Coronary artery (tissue), 2 donors: ENCODE measurements at regions not wholly inside any gene's neighbourhood (a gene's known extent, or its start where the extent isn't known, plus 50 kb on each side); places are given as distances from the start of the nearest gene placed in this dataset.
"Not testable (repeated sequence)": the region's sequence is repeated elsewhere in the genome, so short reads cannot be mapped to it uniquely, and the experiment has no call there.

ENCODE experiments used
- DNase-seq: peaks from one replicate; pipeline ENCODE4 v3.0.0-alpha.2; 2017; ENCODE audit warnings: low spot score
- H3K27ac ChIP-seq, 2 donors: fragments of 200-600 bp; sonication (generic); one replicate each; pipeline ENCODE4 v1.5.1; 2016 to 2019
- H3K4me3 ChIP-seq: fragments of 200-600 bp; sonication (generic); 2 replicates; pipeline ENCODE4 v1.5.1; 2016; ENCODE audit warnings: mild to moderate bottlenecking, moderate library complexity
- CTCF ChIP-seq: fragments of 200-600 bp; sonication (generic); IDR thresholded peaks from one replicate; pipeline ENCODE4 v1.5.1; 2019; ENCODE audit warnings: antibody characterized with exemption

DNA sequence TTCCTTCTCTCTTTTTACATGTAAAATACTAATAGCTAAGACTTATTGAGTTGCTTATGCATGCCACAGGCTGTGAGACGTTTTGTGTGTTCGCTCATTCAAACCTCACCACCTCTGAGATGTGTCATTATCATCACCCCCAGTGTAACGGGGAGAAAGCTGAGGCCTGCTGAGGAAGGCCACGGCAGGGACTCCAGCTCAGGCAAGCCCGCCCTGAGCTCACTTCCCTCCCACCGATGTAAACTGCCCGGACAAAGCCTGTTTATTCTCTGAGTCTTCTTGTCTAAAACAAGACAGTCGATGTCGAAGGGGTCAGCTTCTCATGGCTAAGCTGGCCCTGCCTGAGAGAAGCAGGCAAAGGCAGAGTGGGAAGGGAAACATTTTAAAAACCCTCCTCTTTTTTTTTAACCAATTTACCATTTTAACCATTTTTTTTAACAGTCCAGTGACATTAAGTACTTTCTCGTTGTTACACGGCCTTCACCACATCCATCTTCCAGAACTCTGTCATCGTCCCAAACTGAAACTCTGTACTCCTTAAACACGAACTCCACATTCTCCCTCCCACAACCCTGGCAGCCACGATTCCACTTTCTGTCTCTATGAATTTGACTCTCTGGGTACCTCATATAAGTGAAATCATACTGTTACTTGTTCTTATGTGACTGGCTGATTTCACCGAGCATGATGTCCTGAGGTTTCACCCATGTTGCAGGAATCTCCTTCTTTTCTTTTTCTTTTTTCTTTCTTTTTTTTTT lies 204.8 kb upstream of the GALNT2 start:
- TF ChIP-seq CTCF, result no peak
- Histone ChIP-seq H3K27ac (no peak overlapping the region), H3K4me3 (no peak overlapping the region)
- no peak for DNase-seq

DNA sequence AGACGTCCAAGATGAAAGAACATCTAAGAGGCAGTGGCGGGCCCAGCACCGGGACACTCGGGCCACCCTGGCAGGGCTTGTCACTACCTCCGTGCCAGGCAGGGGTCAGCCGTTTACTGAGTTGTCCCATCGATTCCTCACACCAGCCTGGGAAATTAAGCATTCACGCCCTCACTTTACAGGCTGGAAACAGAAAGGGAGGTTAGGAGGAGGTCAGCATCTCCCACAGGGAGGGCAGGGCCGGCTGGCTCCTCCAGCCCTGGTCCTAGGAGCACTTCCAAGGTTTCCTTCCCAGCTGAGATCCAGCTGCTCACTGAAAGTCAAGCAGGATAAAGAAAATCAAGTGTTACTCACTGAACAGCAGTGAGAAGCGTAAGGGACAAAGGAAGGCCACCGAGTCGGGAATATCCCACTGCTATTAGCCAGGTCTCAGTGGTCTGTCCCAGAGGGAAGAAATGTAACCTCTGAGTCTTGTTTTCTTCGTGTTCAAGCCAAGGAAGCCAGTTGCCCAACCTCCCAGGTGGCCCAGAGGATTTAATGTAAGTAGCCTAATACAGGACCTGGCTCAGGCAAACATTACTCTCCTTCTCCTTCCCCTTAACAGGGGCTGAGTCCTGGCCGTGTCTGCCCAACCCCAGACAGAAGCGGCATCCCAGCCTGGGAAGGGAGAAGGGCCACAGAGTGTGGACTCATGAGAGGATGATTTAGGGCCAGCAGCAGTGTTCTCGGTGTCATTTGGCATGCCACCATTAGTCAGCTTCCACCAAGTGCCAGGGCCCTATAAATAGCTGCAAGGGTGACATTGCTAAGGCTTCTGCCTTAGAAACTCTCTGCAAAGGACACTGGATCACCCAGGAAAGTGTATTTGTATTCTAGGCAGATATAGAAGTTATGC lies 203.1 kb upstream of the GALNT2 start:
- Histone ChIP-seq H3K27ac (no peak overlapping the region), H3K4me3 (no peak overlapping the region)
- no peak for TF ChIP-seq CTCF
- DNase-seq, result no peak

GRCh38 chr1:229864686-229865230 lies 202.3 kb upstream of the GALNT2 start:
- TF ChIP-seq CTCF, result no peak
- no peak overlapping the region for H3K4me3 ChIP-seq
- no peak for DNase-seq
- H3K27ac ChIP-seq, result no peak overlapping the region

DNA sequence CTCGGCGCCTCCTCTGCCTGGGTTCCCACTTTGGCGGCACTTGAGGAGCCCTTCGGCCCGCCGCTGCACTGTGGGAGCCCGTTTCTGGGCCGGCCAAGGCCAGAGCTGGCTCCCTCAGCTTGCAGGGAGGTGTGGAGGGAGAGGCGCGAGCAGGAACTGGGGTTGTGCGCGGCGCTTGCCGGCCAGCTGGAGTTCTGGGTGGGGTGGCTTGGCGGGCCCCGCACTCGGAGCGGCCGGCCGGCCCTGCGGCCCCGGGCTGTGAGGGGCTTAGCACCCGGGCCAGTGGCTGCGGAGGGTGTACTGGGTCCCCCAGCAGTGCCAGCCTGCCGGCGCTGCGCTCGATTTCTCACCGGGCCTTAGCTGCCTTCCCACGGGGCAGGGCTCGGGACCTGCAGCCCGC lies 201.7 kb upstream of the GALNT2 start:
- not testable (repeated sequence) for H3K4me3 ChIP-seq, DNase-seq, H3K27ac ChIP-seq

GRCh38 chr1:229867726-229868125 lies 199.3 kb upstream of the GALNT2 start:
- TF ChIP-seq CTCF, result no peak
- no peak for DNase-seq
- Histone ChIP-seq H3K4me3 (no peak overlapping the region), H3K27ac (no peak overlapping the region)

- TF ChIP-seq CTCF, result no peak
- H3K4me3 ChIP-seq, result no peak overlapping the region
- no peak for DNase-seq
- no peak overlapping the region for H3K27ac ChIP-seq
Measured at GRCh38 chr1:229869240-229869639, 197.8 kb upstream of the GALNT2 start.

DNA sequence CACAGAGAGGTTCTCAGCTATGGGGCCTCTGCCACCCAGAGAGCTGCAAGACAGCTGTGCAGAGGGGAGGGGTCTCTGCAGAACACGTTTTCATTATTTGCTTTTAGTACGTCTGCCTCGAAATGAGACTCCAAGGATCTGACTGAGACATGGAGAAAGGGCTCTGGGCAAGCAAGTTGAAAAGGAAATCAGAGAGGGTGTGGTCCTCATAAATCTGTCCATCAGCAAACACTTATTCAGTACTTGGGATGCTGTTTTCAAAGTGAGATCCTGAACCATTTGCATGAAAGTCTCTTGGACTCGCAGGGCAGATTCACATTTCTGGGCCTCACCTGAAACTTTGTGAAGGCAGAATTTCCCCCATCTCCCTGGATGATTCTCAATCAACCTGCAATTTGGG lies 197.4 kb upstream of the GALNT2 start:
- Histone ChIP-seq H3K4me3 (no peak overlapping the region), H3K27ac (no peak overlapping the region)
- TF ChIP-seq CTCF, result no peak
- no peak for DNase-seq
